SH-SY5Y (cell line): ENCODE measurements at regions not wholly inside any gene's neighbourhood (a gene's known extent, or its start where the extent isn't known, plus 50 kb on each side); places are given as distances from the start of the nearest gene placed in this dataset.

Experiments
- GATA2 ChIP-seq: IDR thresholded peaks from 2 replicates; pipeline ENCODE4 v1.6.1; 2011; ENCODE audit warnings: mild to moderate bottlenecking, low read depth, low read length
- GATA3 ChIP-seq: IDR thresholded peaks from 2 replicates; pipeline ENCODE4 v1.6.1; 2011; ENCODE audit warnings: low read depth, mild to moderate bottlenecking, low read length, moderate library complexity

DNA sequence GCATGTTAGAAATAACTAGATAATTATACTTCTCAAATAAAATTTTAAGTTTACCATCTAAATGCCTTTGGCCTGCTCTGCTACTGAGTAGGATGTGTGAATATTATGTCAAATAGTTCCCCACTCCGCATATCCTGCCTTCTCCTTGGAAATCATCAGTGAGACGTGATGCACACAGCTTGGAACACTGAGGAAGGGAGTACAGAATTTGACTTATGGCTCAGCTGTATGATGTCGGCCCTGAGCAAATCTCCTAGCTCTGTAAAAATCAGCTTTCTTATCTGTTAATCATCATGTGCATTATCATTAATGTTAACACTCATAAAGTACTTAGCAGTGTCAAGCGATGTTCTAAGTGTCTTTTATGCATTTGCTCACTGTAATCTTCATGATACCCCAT, 241.0 kb upstream of the ANKRD50 start:
- TF ChIP-seq GATA2 (no peak), GATA3 (no peak)

- no peak for TF ChIP-seq GATA3
- TF ChIP-seq GATA2, result no peak
These were observed 240.5 kb upstream of the ANKRD50 start for GRCh38 chr4:124953061-124953460.

DNA sequence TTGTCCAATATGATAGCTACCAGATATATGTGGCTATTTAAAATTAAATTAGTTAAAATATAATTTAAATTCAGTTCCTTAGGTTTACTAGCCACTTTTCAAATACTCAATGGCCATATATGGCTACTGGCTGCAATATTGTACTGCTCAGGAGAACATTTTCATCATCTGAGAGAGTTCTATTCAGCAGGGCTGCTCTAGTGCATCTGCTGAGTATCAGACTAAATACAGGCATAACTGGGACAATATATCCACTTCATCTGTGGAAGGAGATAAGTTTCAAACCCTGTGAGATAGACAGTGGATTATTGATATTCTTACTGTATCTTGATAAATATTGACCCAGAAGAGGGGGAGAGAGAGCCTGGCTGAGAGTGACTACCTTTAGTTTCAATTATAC, 240.1 kb upstream of the ANKRD50 start:
- no peak for TF ChIP-seq GATA2
- TF ChIP-seq GATA3, result no peak

DNA sequence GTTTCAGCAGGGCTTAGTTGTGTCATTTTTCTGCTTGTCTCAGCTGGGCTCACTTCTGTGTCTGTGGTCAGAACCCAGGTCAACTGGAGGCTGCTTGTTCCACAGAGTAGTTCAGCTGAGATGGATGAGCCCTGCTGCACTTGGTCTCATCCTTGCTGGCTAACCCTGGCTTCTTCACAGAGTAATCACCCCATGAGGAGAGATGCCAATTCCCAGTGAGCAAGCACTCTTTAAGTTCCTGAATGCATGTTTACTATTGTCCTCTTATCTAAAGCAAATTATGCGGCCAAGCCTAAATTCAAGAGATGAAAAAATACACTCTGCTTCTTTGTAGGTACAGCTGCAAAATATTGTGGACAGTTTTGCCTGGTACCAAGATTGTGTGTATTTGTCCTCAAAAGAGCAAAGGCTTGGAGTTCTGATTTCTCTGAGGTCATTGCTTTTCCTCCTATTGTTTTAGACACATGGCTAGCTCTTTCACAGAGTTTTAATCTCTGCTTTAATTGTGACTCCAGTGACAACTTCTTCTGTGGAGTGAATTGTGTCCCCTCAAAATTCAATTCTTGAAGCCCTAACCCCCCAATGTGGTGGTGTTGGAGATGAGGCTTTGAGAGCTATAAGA, 236.6 kb upstream of the ANKRD50 start:
- TF ChIP-seq GATA2, result no peak
- TF ChIP-seq GATA3, result no peak

- no peak for TF ChIP-seq GATA2
- TF ChIP-seq GATA3, result no peak
These were observed 235.2 kb upstream of the ANKRD50 start for GRCh38 chr4:124947622-124948265.

- TF ChIP-seq GATA2 (no peak), GATA3 (no peak)
These were observed 234.2 kb upstream of the ANKRD50 start for GRCh38 chr4:124946696-124947095.

GRCh38 chr4:124945422-124945821, 232.9 kb upstream of the ANKRD50 start:
- TF ChIP-seq GATA3, result no peak
- TF ChIP-seq GATA2, result no peak

DNA sequence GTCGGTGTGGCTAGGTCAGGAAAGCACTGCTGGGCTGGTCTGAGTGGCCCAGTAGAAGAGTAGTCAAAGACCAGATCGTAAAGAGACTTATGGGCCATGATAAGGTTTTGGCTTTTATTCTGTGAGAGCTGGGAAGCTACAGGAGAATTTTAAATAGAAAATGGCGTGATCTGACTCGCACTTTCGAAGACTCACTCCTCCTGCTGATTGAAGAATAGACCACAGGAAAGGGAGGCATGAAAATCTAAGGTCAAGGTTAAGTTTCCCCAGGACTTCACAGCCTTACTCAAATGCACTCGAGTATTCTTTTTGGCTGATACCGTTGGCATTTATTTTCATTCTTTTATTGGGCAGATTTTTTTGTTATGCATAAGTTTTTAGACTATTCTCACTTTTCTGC, 231.4 kb upstream of the ANKRD50 start:
- TF ChIP-seq GATA2 (no peak), GATA3 (no peak)

- TF ChIP-seq GATA3 (no peak), GATA2 (no peak)
These were observed 230.8 kb upstream of the ANKRD50 start for GRCh38 chr4:124943145-124943889.

DNA sequence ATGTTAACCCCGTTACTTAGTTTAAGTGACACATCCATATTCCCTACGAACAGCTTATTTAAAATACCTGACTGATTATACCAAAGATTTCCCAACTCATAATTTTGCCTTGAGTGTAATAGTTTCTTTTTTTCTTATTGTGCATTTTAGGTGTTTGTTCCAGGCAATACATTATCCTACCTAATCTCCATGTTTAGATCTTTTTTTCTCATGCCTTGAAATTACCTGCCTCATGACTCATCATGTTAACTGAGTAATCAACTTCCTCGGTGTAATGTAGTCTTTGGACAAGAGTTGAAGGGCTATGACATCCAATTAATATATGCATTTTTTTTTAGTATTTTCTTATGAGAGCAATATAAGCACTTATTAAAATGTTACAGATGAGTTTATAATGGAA, 228.7 kb upstream of the ANKRD50 start:
- TF ChIP-seq GATA2 (no peak), GATA3 (no peak)

DNA sequence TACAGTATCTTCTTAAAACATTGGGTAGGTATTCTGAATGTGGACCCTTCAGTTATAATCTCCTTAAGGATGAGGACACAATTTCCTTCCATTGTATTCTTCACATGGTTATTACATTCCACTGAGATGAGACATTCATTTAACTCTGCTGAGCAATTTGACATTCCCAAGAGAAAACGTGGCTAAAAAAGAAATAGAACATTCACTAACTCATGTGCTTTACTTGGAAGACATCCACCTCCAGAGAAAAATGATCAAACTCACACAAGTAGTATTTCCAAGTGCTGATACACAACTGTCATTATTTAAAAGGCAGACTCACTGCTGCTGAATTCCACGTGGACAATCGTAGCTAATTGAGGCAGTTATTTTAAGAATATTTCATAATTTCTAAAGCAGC, 227.9 kb upstream of the ANKRD50 start:
- TF ChIP-seq GATA3, result no peak
- no peak for TF ChIP-seq GATA2

DNA sequence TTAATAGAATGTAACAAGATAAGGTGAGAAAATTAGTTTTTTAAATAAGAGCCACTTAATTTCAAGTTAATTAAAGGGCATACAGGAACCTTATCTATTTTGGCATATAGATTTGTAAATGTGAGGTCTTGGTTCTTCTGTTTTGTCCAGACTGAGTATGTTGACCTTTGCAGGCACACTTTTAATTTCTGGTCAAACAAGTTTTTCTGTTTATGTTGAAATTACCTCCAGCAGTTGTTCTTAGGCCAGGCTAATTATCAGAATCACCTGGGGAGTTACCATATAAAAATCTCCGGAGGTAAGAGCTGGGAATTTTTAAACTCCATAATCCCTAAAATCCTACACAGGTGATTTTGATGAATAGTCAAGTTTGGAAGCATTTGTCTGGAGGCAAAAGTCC, 227.4 kb upstream of the ANKRD50 start:
- TF ChIP-seq GATA3, result no peak
- TF ChIP-seq GATA2, result no peak

- TF ChIP-seq GATA2 (no peak), GATA3 (no peak)
These were observed 226.3 kb upstream of the ANKRD50 start for GRCh38 chr4:124938836-124939235.

GRCh38 chr4:124937993-124938392, 225.5 kb upstream of the ANKRD50 start:
- TF ChIP-seq GATA2 (no peak), GATA3 (no peak)

- no peak for TF ChIP-seq GATA3
- TF ChIP-seq GATA2, result no peak
These were observed 223.9 kb upstream of the ANKRD50 start for GRCh38 chr4:124936427-124936826.

- TF ChIP-seq GATA3, result no peak
- TF ChIP-seq GATA2, result no peak
These were observed 222.4 kb upstream of the ANKRD50 start for GRCh38 chr4:124934916-124935315.
